Adrenal gland (tissue), 9 donors: ENCODE measurements at regions not wholly inside any gene's neighbourhood (a gene's known extent, or its start where the extent isn't known, plus 50 kb on each side); places are given as distances from the start of the nearest gene placed in this dataset.
A peak's percentile ranks its signal among the peaks of the same experiment; 100 is the strongest.

Experiments
- DNase-seq, 7 donors: peaks; one replicate each; pipeline ENCODE4 v3.0.0-alpha.2; 2019 to 2020
- H3K27ac ChIP-seq, 5 donors: fragments of 200-600 bp; sonication (generic) in 4 of 5; 1 replicate in 3 of 5; 2 replicates in 2 of 5; pipeline versions ENCODE4 v1.5.1 to v1.8.0; 2016 to 2020; ENCODE audit warnings: mild to moderate bottlenecking in 1 of 5
- H3K27me3 ChIP-seq: fragments of 200-600 bp; 2 replicates; pipeline ENCODE4 v1.8.0; 2021
- H3K36me3 ChIP-seq, 2 donors: fragments of 200-600 bp; replicated peaks in 1 of 2; 1 replicate in 1 of 2; 2 replicates in 1 of 2; pipeline versions ENCODE4 v1.5.1 to v1.8.0; 2018 to 2022
- H3K4me1 ChIP-seq, 2 donors: fragments of 200-600 bp; replicated peaks in 1 of 2; 1 replicate in 1 of 2; 2 replicates in 1 of 2; pipeline versions ENCODE4 v1.5.1 to v1.8.0; 2018 to 2021
- H3K4me3 ChIP-seq, 4 donors: fragments of 200-600 bp; sonication (generic) in 3 of 4; one replicate each; pipeline ENCODE4 v1.5.1; 2016 to 2018
- H3K9me3 ChIP-seq, 3 donors: fragments of 200-600 bp; sonication (generic) in 1 of 3; replicated peaks in 1 of 3; 1 replicate in 2 of 3; 2 replicates in 1 of 3; pipeline versions ENCODE4 v1.5.1 to v1.8.0; 2016 to 2021
- POLR2A ChIP-seq, 2 donors: fragments of 450-650 bp; IDR thresholded peaks; one replicate each; pipeline ENCODE4 v1.6.1; 2017; ENCODE audit warnings: antibody characterized with exemption in 2 of 2, mild to moderate bottlenecking in 2 of 2, moderate library complexity in 1 of 2
- WGBS, 4 donors: extraction: QIAGEN DNeasy Blood & Tissue Kit in 2 of 4; methylation state at CpG; one replicate each; pipeline versions ENCODE4 v1.1.5 to v1.1.7; 2013 to 2017; 5-methylcytosine and 5-hydroxymethylcytosine counted together
- intact Hi-C, 2 donors: fragments of 100-400 bp; cut with DNase I; formaldehyde crosslinking; loops; one replicate each; pipeline versions ENCODE4 v1.14.1 to v1.15.0; 2022 to 2023
- microRNA counts, 2 donors: library from miRNA; unstranded; fragments of <30 nt; microRNA quantifications; one replicate each; lab custom pipeline; 2016
- microRNA-seq, 3 donors: library from miRNA; unstranded; fragments of <30 nt; microRNA quantifications; one replicate each; pipeline ENCODE4, GENCODE V29; 2017 to 2020
- small RNA-seq, 2 donors: library from RNA; depleted of rRNA; stranded (forward); fragments of <200 nt; gene quantifications; one replicate each; pipeline ENCODE3, GENCODE V24; 2016
- TF ChIP-seq, protein P1 (sequence below), 6 experiments: fragments of 450-650 bp in 4 of 6; fragments of 200-600 bp in 2 of 6; sonication (generic) in 1 of 6; IDR thresholded peaks; 1 replicate in 5 of 6; 2 replicates in 1 of 6; pipeline versions ENCODE4 v1.5.1 to v1.8.0; 2016 to 2021; ENCODE audit warnings: antibody characterized with exemption in 6 of 6, mild to moderate bottlenecking in 2 of 6, moderate library complexity in 1 of 6
- donor health status: healthy with polysubstance abuse.
- donor health status: Bipolar disorder and iron deficiency.
- donor health status: DM: yes; HTN: yes; CAD: no.
- donor health status: DM: no; HTN: no; CAD: no.
- donor health status: DM: no; HTN: no; CAD: no.

DNA sequence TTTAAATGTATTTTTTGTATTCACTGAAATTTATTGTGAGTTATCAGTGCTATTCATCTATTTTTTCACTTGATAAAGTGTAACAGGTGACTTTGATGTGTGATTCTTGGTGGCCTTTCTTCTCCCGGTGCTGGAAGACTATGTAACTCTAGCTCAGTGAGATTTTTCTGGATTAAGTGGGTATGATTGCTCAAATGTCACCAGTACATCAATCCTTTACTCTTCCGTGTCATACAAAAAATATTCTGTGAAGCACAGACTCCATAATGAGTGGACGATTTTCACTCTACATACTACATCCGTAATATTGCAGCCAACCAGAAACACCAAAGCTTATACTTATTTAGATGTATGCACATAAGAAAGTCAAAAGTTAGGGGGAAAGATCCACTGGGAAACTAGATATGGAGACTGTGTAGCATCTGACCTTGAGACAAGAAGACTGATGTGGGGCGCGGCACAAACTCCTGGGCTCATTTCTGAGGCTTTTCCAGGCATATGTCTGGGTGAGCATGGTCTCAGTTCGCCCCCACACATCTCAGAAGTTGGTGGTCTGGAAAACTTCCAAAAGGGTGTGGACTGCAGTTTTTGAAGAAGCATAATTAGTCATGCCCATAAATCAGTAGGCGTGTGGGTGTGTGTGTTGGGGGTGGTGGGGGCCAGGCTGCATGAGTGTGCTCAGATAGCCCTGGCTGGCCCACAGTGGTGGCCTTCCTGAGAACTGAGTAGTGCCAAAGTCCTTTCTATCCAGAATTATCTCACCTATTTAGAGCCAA, 53.9 kb upstream of the TENM3 start:
- H3K27ac ChIP-seq, result no peak overlapping the region
- WGBS, 4 donors, result 65 to 75% (median 71%) methylated on average over 8 of the region's 8 CpGs
- H3K27me3 ChIP-seq, result no peaks in the 10 kb centered on the region
- intact Hi-C loops, result no loop called here
- no peak overlapping the region for H3K4me3 ChIP-seq
- H3K4me1 ChIP-seq, result peaks cover 0 to 4% of the 10 kb centered on the region in 2 donors
- H3K9me3 ChIP-seq, result no peaks in the 10 kb centered on the region
- peak; percentile 43 to 78 (median 71) for DNase-seq
- no peaks in the 10 kb centered on the region for H3K36me3 ChIP-seq
- TF ChIP-seq, protein P1, sequence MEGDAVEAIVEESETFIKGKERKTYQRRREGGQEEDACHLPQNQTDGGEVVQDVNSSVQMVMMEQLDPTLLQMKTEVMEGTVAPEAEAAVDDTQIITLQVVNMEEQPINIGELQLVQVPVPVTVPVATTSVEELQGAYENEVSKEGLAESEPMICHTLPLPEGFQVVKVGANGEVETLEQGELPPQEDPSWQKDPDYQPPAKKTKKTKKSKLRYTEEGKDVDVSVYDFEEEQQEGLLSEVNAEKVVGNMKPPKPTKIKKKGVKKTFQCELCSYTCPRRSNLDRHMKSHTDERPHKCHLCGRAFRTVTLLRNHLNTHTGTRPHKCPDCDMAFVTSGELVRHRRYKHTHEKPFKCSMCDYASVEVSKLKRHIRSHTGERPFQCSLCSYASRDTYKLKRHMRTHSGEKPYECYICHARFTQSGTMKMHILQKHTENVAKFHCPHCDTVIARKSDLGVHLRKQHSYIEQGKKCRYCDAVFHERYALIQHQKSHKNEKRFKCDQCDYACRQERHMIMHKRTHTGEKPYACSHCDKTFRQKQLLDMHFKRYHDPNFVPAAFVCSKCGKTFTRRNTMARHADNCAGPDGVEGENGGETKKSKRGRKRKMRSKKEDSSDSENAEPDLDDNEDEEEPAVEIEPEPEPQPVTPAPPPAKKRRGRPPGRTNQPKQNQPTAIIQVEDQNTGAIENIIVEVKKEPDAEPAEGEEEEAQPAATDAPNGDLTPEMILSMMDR (IDR thresholded peaks at IDR 0.05), result no peak
- no peak for TF ChIP-seq POLR2A (IDR thresholded peaks at IDR 0.05)

DNA sequence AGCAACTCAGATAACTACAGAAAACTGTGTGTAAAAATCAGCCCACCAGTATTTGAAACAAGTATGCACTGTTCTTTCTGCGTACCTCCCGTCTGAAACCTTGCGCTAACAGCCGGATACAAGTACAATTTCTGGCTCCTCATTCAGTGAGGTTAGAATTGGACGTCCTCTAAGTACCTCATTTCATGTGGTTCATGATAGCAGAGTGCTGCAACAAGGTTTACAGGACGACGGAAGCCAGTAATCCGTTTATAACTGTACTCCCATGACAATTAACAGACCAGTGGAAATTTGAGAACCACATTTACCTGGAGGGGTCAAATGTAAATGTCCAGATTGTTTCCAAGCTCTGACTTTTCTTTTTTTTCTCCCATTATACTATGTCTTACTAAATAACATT, 52.9 kb upstream of the TENM3 start:
- Histone ChIP-seq H3K4me1 (peaks cover 0 to 4% of the 10 kb centered on the region in 2 donors), H3K27ac (no peak overlapping the region), H3K4me3 (no peak overlapping the region), H3K27me3 (no peaks in the 10 kb centered on the region), H3K9me3 (no peaks in the 10 kb centered on the region), H3K36me3 (no peaks in the 10 kb centered on the region)
- DNase-seq, result no peak
- 76 to 84% (median 83%) methylated on average over 8 of the region's 8 CpGs for WGBS, 4 donors
- intact Hi-C loops, result no loop called here
- TF ChIP-seq POLR2A (IDR thresholded peaks at IDR 0.05), result no peak
- TF ChIP-seq, protein P1 (IDR thresholded peaks at IDR 0.05), result no peak

DNA sequence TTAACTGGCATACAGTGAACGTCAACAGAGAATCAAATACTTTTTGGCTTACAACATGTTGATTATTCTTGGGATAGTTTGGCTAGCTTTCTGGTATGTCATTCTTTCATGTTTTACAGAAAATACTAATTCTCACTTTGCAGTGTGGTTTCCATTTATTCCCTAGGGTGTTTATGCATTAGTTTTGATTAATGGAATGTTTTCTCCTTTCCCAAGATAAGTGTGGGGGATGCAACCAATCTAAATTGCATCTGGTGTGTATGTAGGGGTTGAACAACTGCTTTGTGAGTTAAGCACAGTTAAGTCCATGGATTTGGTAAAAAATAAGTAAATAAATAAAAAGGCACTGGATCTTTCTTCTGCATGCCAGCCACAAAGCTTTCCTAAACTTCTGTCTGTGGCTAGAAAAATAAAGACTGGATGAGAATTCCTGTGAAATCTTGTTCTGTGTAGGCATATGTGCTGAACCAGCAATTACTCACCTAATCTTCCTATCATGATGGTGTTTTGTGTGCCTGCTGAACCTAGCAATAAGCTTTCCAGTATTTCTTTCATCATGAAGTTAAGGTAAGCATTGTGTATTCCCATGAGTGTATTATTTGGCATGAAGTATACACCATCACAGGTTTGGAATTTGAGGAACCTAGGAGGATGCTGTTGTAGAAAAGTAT, 50.6 kb upstream of the TENM3 start:
- TF ChIP-seq POLR2A (IDR thresholded peaks at IDR 0.05), result no peak
- TF ChIP-seq, protein P1 (IDR thresholded peaks at IDR 0.05), result no peak
- H3K36me3 ChIP-seq, result no peaks in the 10 kb centered on the region
- 72 to 85% (median 75%) methylated on average over 1 of the region's 1 CpG for WGBS, 4 donors

DNA sequence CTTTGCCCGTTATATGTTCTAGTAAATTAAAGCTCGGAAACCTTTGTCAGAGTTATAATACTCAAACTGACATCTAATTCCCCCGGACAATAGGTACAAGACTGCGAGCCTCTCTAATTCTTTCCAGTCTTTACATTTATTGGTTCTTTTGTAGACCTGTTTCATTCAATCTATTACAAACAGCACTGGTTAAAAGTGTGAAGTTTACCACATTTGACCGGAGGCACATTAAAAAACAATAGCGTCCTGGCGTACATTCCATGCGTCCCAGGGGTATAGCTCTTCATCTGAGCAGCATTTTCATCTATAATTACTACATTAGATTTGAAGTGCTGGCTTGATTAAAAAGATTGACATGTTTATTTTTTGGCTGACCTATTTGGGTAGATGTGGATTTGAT, 49.9 kb upstream of the TENM3 start:
- Histone ChIP-seq H3K36me3 (no peaks in the 10 kb centered on the region), H3K27ac (no peak overlapping the region), H3K9me3 (no peaks in the 10 kb centered on the region), H3K27me3 (no peaks in the 10 kb centered on the region), H3K4me1 (peaks cover 0 to 4% of the 10 kb centered on the region in 2 donors), H3K4me3 (no peak overlapping the region)
- intact Hi-C loops, result no loop called here
- 91 to 94% (median 93%) methylated on average over 8 of the region's 8 CpGs for WGBS, 4 donors
- DNase-seq, result no peak
- TF ChIP-seq POLR2A (IDR thresholded peaks at IDR 0.05), result no peak
- TF ChIP-seq, protein P1 (IDR thresholded peaks at IDR 0.05), result no peak

More for the DNA sequence above, 50.6 kb upstream of the TENM3 start:
- H3K27ac ChIP-seq, result no peak overlapping the region
- intact Hi-C loops, result no loop called here
- H3K27me3 ChIP-seq, result no peaks in the 10 kb centered on the region
- no peak overlapping the region for H3K4me3 ChIP-seq
- H3K4me1 ChIP-seq, result peaks cover 0 to 4% of the 10 kb centered on the region in 2 donors
- no peaks in the 10 kb centered on the region for H3K9me3 ChIP-seq
- no peak for DNase-seq

MicroRNA genes in the stretch of these regions (microRNA counts, 767-probe panel; counts per million panel counts)
- microRNA hsa-miR-1305 (lab: Ali Mortazavi, UCI), result 0 counts per million in 2 donors

Small RNAs in the stretch of these regions (microRNA-seq; reads per million reads assigned to microRNA genes)
- gene MIR1305, result 4.5 to 6.3 (median 5.3) reads per million in 3 donors

Small RNAs in the stretch of these regions (small RNA-seq; reads per million reads assigned to genes)
- gene AC018710.1 (0 reads per million in 2 donors), gene AC019235.1 (0 reads per million in 2 donors), gene MIR1305 (0 to 0.36 reads per million in 2 donors), gene RF00571 (0 reads per million in 2 donors), gene RN7SKP13 (0 reads per million in 2 donors), gene RNA5SP173 (0.12 to 0.17 reads per million in 2 donors), gene RNU1-45P (0 reads per million in 2 donors)
